ENCODE measurements at regions not wholly inside any gene's neighbourhood (a gene's known extent, or its start where the extent isn't known, plus 50 kb on each side); places are given as distances from the start of the nearest gene placed in this dataset.
A peak's percentile ranks its signal among the peaks of the same experiment; 100 is the strongest.

GRCh38 chr5:155753943-155754581 is 572.9 kb upstream of the SGCD start:
- intact Hi-C loops (cut with DNase I) = no loop called here
- ATAC-seq (ENCODE audit: poor library complexity) (peak; percentile 89), DNase-seq (no peak)

DNA sequence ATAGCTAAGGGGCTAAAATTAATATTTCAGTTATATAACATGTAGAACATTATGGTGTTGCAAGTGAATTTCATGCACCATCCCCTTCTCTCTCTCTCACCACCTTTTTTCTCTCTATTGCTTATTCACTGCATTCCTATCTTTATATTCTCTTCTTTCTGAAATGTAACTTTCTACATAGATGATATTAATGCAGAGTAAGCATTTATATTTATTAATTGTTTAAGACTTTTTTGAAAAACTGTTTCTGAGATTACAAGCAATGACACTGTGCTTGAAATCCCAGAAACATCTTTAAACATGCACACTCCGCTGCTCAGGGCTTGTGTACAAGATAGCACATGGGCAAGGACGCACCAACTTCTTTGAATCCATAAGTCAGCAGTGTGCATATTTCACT is 567.7 kb upstream of the SGCD start:
- DNase-seq = no peak
- intact Hi-C loops (cut with DNase I) = no loop called here
- no peak for ATAC-seq (ENCODE audit: poor library complexity)

DNA sequence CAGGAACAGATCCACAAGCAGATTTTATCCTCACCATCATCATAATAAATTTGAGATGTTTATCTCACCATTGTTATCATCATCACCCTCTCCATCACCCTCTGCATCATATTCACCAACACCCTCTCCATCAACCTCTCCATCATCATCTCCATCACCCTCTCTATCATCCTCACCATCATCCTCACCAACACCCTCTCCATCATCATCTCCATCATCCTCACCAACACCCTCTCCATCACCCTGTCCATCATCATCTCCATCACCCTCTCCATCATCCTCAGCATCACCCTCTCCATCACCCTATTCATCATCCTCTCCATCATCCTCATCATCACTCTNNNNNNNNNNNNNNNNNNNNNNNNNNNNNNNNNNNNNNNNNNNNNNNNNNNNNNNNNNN is 567.0 kb upstream of the SGCD start:
- intact Hi-C loops (cut with DNase I) = no loop called here
- DNase-seq (no peak), ATAC-seq (ENCODE audit: poor library complexity) (no peak)

- DNase-seq = no peak
- intact Hi-C loops (cut with DNase I) = no loop called here
- ATAC-seq (ENCODE audit: poor library complexity) = no peak
Observed at GRCh38 chr5:155761502-155761901, 565.5 kb upstream of the SGCD start.

GRCh38 chr5:155765715-155766114 is 561.2 kb upstream of the SGCD start:
- no peak for ATAC-seq (ENCODE audit: poor library complexity)
- intact Hi-C loops (cut with DNase I) = no loop called here

DNA sequence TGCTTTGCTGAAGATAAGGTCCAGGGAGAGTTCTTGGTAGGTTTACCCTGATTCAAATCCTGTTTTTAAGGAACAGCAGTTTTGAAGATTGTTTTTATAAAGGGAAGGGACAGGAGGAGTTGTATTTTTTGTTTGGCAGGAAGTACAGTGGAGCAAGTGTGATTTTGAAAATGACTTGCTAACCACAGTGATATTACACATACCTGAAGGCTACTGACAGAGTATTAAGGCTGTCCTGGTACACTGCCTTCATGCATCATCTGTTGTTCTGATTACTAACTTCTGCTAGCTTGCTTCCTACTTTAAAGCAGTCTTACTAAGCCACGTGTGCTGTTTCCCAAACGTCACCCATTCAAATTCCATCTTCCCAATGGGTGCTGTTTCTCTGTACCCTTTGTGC is 559.5 kb upstream of the SGCD start:
- intact Hi-C loops (cut with DNase I) = no loop called here
- ATAC-seq (ENCODE audit: poor library complexity) (no peak), DNase-seq (no peak)

More at GRCh38 chr5:155765715-155766114, 561.2 kb upstream of the SGCD start:
- DNase-seq = no peak

DNA sequence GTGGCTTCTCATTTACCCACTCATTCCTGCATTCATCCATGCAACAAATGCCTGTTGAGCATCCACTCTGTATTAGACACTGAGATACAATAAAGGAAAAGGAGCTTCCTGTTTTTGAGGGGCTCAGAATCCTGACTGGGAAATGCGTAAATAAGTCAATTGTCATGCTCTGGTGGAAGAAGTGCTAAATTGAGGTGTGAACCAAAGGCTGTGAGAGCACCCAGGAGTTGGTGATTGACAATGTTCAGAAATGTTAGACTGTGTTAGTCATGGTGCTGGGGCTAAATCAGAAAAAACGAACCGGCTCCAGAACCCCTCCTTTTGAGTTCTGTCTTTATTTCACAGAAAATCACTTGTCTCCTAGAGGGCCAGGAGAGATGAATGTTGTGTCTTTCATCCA is 558.6 kb upstream of the SGCD start:
- DNase-seq (no peak), ATAC-seq (ENCODE audit: poor library complexity) (no peak)
- intact Hi-C loops (cut with DNase I) = no loop called here

GRCh38 chr5:155772009-155772662 is 554.8 kb upstream of the SGCD start:
- intact Hi-C loops (cut with DNase I) = no loop called here
- ATAC-seq (ENCODE audit: poor library complexity) (no peak), DNase-seq (no peak)

DNA sequence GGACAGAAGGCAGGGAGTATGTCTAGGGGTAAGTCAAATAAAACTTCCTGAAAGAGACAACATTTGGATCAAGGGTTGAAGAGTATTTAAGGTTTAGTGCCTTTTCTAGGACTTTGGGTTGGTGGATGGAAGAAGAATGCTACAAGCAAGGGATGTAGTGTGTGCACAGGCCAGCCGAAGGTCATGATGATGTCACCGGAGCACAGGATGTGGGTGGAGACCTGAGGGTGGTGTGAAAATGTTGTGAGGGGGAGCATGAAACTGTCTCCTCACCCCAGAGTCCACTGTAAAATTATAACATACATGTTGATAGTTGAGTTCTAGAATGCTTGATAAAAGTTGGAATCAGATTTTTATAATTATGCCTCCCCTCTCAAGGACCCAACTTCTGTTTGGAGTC is 553.3 kb upstream of the SGCD start:
- intact Hi-C loops (cut with DNase I) = no loop called here
- ATAC-seq (ENCODE audit: poor library complexity) (no peak), DNase-seq (no peak)

DNA sequence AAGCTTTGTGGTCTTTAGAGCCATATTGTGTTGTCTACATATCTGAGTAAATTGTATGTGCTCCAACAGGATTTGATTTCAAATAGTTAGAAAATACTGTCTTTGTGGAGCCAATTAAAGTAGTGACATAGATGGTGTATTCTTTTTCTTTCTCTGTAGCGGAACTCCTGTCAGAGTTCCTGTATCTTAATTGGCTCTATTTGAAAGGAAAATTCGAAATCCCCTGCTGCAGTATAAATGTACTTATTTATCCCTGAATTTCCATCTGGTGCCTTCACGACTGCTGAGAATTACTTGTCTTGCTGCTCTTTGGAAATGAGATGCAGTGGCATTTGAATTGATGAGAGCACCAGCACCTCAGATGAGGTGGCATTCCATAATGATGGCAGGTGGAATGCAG is 546.7 kb upstream of the SGCD start:
- DNase-seq = no peak

DNA sequence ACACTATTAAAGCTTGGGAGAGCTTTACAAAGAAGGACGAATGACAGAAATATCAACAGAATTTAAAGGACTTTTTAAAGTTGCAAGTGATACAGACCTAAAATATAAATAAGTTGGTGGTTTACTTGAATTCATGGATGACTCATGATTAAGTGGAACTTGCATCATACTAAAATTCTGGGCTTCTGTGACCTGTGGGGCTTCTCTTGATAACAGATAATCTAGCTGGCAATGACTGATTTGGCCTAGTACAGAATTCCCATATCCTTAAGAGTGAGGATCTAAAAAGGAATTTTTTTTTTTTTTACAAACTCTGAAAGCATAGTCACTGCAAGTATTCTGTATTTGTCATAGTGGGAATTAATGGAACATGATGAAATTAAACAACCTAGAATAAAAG is 543.7 kb upstream of the SGCD start:
- DNase-seq = no peak
- intact Hi-C loops (cut with DNase I) = loop anchor here (2.0 kb wide), 1 partner anchor 44 kb away; no protein-coding TSS in a partner anchor
- no peak for ATAC-seq (ENCODE audit: poor library complexity)

More for the DNA sequence above, 546.7 kb upstream of the SGCD start:
- ATAC-seq (ENCODE audit: poor library complexity) = no peak
- intact Hi-C loops (cut with DNase I) = no loop called here

GRCh38 chr5:155783791-155784190 is 543.2 kb upstream of the SGCD start:
- ATAC-seq (ENCODE audit: poor library complexity) (no peak), DNase-seq (no peak)
- intact Hi-C loops (cut with DNase I) = loop anchor here (2.0 kb wide), 1 partner anchor 43 kb away; no protein-coding TSS in a partner anchor

DNA sequence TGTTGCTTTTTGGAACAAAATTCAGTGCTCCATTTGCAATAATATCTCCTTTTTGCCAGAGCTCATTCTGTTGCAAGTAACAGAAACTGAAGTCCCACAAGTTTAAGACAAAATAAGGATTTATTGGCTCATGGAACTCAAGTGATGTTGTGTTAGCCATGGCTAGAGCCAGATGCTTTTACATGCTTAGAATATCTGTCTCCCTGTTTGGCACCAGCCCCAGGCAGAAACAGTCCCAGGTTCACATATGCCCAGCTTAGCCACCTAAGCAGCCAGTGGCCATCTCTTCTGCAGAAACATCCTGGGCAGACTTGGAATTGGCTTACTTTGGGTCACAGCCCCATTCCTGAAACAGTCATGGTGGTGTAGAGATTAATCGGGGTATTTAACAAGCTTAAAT is 540.9 kb upstream of the SGCD start:
- ATAC-seq (ENCODE audit: poor library complexity) (peak; percentile 66), DNase-seq (peak; percentile 39)
- intact Hi-C loops (cut with DNase I) = no loop called here

DNA sequence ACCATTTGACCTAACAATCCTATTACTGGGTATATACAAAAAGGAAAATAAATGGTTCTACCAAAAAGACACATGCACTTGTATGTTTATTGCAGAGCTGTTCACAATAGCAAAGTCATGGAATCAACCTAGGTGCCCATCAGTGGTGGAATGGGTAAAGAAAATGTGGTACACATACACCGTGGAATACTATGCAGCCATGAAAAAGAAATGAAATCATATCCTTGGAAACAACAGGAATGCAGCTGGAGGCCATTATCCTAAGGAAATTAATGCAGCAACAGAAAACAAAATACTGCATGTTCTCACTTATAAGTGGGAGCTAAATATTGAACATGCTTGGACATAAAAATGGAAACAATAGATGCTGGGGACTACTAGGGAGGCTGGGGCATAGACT is 534.1 kb upstream of the SGCD start:
- intact Hi-C loops (cut with DNase I) = no loop called here
- ATAC-seq (ENCODE audit: poor library complexity) = no peak
- DNase-seq = no peak

DNA sequence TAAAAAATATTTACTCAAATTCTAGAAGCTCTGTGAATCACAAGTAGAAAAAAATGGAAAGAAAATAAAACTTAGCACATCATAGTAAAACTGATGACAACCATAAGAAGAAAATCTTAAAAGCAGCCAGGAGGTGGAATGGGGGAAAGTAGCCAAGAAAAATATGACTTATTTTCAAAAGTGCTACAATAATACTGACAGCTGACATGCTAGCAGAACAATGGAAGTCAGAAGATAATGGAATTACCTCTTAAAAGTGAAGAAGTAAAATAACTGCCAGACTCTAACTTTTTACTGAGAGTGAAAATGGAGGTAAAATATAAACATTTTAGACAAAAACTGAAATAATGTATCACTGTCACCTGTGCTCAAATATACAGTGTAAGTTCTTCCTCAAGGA is 532.2 kb upstream of the SGCD start:
- ATAC-seq (ENCODE audit: poor library complexity) = no peak
- DNase-seq = no peak
- intact Hi-C loops (cut with DNase I) = no loop called here

- peak; percentile 40 for DNase-seq
- intact Hi-C loops (cut with DNase I) = no loop called here
- peak; percentile 78 for ATAC-seq (ENCODE audit: poor library complexity)
Observed at GRCh38 chr5:155799308-155799707, 527.7 kb upstream of the SGCD start.

DNA sequence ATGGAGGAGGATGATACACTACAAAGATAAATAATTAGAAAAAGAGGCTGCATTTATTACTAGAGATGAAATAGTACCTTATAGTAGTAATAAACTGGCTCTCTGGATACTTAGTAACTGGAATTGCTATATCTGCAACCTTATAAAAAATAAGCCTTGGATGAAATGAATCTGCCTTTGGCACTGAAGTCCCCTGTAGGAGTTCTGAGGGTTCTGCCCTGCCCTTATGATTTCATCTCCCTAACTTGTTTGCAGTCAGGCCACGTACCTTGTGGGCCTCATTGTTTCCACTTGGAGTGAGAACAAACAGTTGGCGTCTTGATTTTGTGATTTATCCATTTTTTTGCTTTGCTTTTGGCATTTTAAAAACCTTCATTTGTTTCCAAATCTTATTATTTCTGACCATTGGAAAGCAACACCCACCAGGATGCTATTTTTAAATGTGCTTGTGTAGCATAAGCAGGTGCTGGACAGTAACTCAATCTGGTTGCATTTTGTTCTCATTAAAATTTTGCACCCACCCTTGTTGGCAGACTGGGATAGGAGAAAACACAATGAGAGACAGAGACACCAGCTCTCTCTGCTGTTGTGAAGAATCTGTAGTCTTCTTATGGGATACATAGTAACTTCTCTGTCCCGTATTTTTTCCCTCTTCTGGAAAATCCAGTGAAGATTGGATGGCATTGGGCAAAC is 518.9 kb upstream of the SGCD start:
- DNase-seq (no peak), ATAC-seq (ENCODE audit: poor library complexity) (no peak)
- intact Hi-C loops (cut with DNase I) = no loop called here

GRCh38 chr5:155815248-155815647 is 511.7 kb upstream of the SGCD start:
- intact Hi-C loops (cut with DNase I) = no loop called here
- no peak for DNase-seq
- no peak for ATAC-seq (ENCODE audit: poor library complexity)

- intact Hi-C loops (cut with DNase I) = no loop called here
Observed at GRCh38 chr5:155822177-155822576, 504.8 kb upstream of the SGCD start.

More at GRCh38 chr5:155822177-155822576, 504.8 kb upstream of the SGCD start:
- ATAC-seq (ENCODE audit: poor library complexity) (no peak), DNase-seq (no peak)
